ENCODE measurements at regions not wholly inside any gene's neighbourhood (a gene's known extent, or its start where the extent isn't known, plus 50 kb on each side); places are given as distances from the start of the nearest gene placed in this dataset.

DNA sequence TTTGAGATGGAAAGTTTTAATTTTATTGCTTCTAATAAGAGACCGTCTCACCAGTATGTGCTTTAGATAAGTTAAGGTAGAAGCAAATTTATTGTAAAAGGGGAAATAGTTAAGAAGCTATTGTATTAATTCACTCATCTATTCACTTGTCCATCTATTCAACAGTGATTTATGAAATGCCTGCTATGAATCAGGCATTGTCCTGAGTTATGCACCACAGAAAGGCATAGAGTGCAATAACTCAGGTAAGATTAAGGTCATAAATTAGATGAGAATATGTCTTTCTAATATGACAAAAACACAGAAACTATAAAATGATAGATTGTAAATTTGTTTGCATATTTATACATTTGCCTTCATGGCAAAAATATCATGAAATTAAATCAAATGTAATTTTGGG, 379.3 kb upstream of the PCDH15 start:
- H3K9me3 ChIP-seq (ENCODE audit: control insufficient read depth, low read depth, low read length): no peaks in the 10 kb centered on the region
- dilution Hi-C loops (cut with MboI; ENCODE audit: extremely low pct_ligation_motif_present, low sequenced_read_pairs): no loop called here
- H4K20me1 ChIP-seq (ENCODE audit: control insufficient read depth, extremely low read depth, insufficient read depth, low read length): no peaks in the 10 kb centered on the region
- no peaks in the 10 kb centered on the region for H3K27me3 ChIP-seq (ENCODE audit: control insufficient read depth, extremely low read depth, insufficient read depth, low read length)
- H2AFZ ChIP-seq (ENCODE audit: control insufficient read depth, low read length): no peak overlapping the region
- H3K9ac ChIP-seq (ENCODE audit: control insufficient read depth, extremely low read depth, insufficient read depth, low read length): no peak overlapping the region
- no peak overlapping the region for H3K4me2 ChIP-seq (ENCODE audit: control insufficient read depth, extremely low read depth, insufficient read depth, low read depth, low read length)
- H3K4me1 ChIP-seq (ENCODE audit: control insufficient read depth, extremely low read depth, insufficient read depth, low read length): no peaks in the 10 kb centered on the region
- TF ChIP-seq, protein P1, sequence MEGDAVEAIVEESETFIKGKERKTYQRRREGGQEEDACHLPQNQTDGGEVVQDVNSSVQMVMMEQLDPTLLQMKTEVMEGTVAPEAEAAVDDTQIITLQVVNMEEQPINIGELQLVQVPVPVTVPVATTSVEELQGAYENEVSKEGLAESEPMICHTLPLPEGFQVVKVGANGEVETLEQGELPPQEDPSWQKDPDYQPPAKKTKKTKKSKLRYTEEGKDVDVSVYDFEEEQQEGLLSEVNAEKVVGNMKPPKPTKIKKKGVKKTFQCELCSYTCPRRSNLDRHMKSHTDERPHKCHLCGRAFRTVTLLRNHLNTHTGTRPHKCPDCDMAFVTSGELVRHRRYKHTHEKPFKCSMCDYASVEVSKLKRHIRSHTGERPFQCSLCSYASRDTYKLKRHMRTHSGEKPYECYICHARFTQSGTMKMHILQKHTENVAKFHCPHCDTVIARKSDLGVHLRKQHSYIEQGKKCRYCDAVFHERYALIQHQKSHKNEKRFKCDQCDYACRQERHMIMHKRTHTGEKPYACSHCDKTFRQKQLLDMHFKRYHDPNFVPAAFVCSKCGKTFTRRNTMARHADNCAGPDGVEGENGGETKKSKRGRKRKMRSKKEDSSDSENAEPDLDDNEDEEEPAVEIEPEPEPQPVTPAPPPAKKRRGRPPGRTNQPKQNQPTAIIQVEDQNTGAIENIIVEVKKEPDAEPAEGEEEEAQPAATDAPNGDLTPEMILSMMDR (optimal IDR thresholded peaks at IDR 0.05 in 1 of 3, IDR thresholded peaks at IDR 0.05 in 1 of 3, conservative IDR thresholded peaks at IDR 0.05 in 1 of 3; ENCODE audit: extremely low read depth in 1 of 3, insufficient read depth in 2 of 3, low read length in 3 of 3): no peak
- TF ChIP-seq EZH2 (IDR thresholded peaks at IDR 0.05; ENCODE audit: low read length): no peak
- DNase-seq (ENCODE audit: low read depth, low spot score): no peak
- no peak for FAIRE-seq
- H3K36me3 ChIP-seq (ENCODE audit: control insufficient read depth in 2 of 2, extremely low read depth in 1 of 2, insufficient read depth in 2 of 2, low read length in 2 of 2): no peaks in the 10 kb centered on the region
- no peaks in the 10 kb centered on the region for H3K79me2 ChIP-seq (ENCODE audit: control insufficient read depth, insufficient read depth, low read length)
- H3K9me1 ChIP-seq (ENCODE audit: control insufficient read depth, extremely low read depth, insufficient read depth, low read length): no peaks in the 10 kb centered on the region
- no peak overlapping the region for H3K27ac ChIP-seq (ENCODE audit: control insufficient read depth, insufficient read depth, low read length)
- H3K4me3 ChIP-seq (ENCODE audit: control insufficient read depth in 2 of 3, extremely low read depth in 1 of 3, insufficient read depth in 2 of 3, low read depth in 1 of 3, low read length in 3 of 3): no peak overlapping the region

DNA sequence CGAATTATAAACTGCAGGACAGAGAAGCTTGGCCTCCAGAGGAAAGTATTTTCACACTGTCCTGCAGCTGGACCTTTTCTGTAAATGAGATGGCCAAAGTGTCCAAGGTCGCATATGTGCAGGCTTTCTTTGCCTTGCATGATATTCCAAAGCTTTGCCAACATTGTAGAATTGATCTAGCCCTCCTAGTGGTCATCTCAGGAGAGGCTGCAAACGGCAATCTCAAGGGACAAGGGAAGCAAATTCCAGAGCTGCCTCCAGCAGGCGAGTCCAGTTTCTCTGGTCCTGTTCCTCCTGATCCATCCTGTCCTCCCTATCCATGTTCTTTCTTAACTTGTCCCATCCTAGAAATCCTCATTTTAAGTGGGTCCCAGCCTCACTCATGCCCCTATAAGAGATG, 373.4 kb upstream of the PCDH15 start:
- Histone ChIP-seq H3K79me2 (ENCODE audit: control insufficient read depth, insufficient read depth, low read length) (no peaks in the 10 kb centered on the region), H3K9me3 (ENCODE audit: control insufficient read depth, low read depth, low read length) (no peaks in the 10 kb centered on the region), H3K36me3 (ENCODE audit: control insufficient read depth in 2 of 2, extremely low read depth in 1 of 2, insufficient read depth in 2 of 2, low read length in 2 of 2) (no peaks in the 10 kb centered on the region), H3K9me1 (ENCODE audit: control insufficient read depth, extremely low read depth, insufficient read depth, low read length) (no peaks in the 10 kb centered on the region), H3K4me1 (ENCODE audit: control insufficient read depth, extremely low read depth, insufficient read depth, low read length) (no peaks in the 10 kb centered on the region), H4K20me1 (ENCODE audit: control insufficient read depth, extremely low read depth, insufficient read depth, low read length) (no peaks in the 10 kb centered on the region), H3K4me3 (ENCODE audit: control insufficient read depth in 2 of 3, extremely low read depth in 1 of 3, insufficient read depth in 2 of 3, low read depth in 1 of 3, low read length in 3 of 3) (no peak overlapping the region), H3K27me3 (ENCODE audit: control insufficient read depth, extremely low read depth, insufficient read depth, low read length) (no peaks in the 10 kb centered on the region), H3K27ac (ENCODE audit: control insufficient read depth, insufficient read depth, low read length) (no peak overlapping the region), H3K4me2 (ENCODE audit: control insufficient read depth, extremely low read depth, insufficient read depth, low read depth, low read length) (no peak overlapping the region), H2AFZ (ENCODE audit: control insufficient read depth, low read length) (no peak overlapping the region), H3K9ac (ENCODE audit: control insufficient read depth, extremely low read depth, insufficient read depth, low read length) (no peak overlapping the region)
- no peak for TF ChIP-seq EZH2 (IDR thresholded peaks at IDR 0.05; ENCODE audit: low read length)
- TF ChIP-seq, protein P1 (optimal IDR thresholded peaks at IDR 0.05 in 1 of 3, IDR thresholded peaks at IDR 0.05 in 1 of 3, conservative IDR thresholded peaks at IDR 0.05 in 1 of 3; ENCODE audit: extremely low read depth in 1 of 3, insufficient read depth in 2 of 3, low read length in 3 of 3): no peak
- dilution Hi-C loops (cut with MboI; ENCODE audit: extremely low pct_ligation_motif_present, low sequenced_read_pairs): no loop called here
- FAIRE-seq (no peak), DNase-seq (ENCODE audit: low read depth, low spot score) (no peak)
